Lower leg skin (tissue), 3 donors: ENCODE measurements at regions not wholly inside any gene's neighbourhood (a gene's known extent, or its start where the extent isn't known, plus 50 kb on each side); places are given as distances from the start of the nearest gene placed in this dataset.

Source experiments
- POLR2A ChIP-seq, 2 donors: fragments of 450-650 bp; IDR thresholded peaks; one replicate each; pipeline ENCODE4 v1.6.1; 2016 to 2017; ENCODE audit warnings: antibody characterized with exemption in 2 of 2, mild to moderate bottlenecking in 1 of 2, moderate library complexity in 1 of 2
- TF ChIP-seq, protein P1 (sequence below), 3 donors: fragments of 450-650 bp; IDR thresholded peaks; one replicate each; pipeline ENCODE4 v1.5.1; 2016; ENCODE audit warnings: antibody characterized with exemption in 3 of 3, mild to moderate bottlenecking in 3 of 3, moderate library complexity in 2 of 3

DNA sequence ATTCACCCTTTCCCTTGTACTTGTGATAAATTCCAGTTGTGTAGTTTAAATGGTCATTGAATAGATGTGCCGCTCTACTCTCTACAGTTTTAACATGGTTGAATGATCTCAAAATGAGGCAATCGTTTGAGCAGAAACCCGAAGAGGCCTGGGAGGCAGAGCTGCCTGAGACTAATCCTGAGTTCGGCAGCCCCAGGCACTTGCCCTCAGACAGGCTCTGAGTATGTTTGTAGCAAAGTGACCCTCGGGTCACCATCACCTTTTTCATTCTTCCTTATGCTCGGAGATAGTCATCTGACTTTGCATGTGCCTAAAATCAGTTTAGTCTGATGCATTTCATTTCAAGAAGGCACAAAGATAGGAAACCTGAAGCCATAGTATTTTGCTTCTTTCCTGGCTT, 184.0 kb upstream of the RBFOX1 start:
- TF ChIP-seq, protein P1, sequence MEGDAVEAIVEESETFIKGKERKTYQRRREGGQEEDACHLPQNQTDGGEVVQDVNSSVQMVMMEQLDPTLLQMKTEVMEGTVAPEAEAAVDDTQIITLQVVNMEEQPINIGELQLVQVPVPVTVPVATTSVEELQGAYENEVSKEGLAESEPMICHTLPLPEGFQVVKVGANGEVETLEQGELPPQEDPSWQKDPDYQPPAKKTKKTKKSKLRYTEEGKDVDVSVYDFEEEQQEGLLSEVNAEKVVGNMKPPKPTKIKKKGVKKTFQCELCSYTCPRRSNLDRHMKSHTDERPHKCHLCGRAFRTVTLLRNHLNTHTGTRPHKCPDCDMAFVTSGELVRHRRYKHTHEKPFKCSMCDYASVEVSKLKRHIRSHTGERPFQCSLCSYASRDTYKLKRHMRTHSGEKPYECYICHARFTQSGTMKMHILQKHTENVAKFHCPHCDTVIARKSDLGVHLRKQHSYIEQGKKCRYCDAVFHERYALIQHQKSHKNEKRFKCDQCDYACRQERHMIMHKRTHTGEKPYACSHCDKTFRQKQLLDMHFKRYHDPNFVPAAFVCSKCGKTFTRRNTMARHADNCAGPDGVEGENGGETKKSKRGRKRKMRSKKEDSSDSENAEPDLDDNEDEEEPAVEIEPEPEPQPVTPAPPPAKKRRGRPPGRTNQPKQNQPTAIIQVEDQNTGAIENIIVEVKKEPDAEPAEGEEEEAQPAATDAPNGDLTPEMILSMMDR (IDR thresholded peaks at IDR 0.05), result no peak
- TF ChIP-seq POLR2A (IDR thresholded peaks at IDR 0.05), result no peak
